ENCODE measurements at regions not wholly inside any gene's neighbourhood (a gene's known extent, or its start where the extent isn't known, plus 50 kb on each side); places are given as distances from the start of the nearest gene placed in this dataset.

GRCh38 chr6:48777411-48777810, 666.4 kb upstream of the PTCHD4 start:
- TF ChIP-seq POLR2AphosphoS5 (IDR thresholded peaks at IDR 0.05), result no peak
- TF ChIP-seq, protein P1, sequence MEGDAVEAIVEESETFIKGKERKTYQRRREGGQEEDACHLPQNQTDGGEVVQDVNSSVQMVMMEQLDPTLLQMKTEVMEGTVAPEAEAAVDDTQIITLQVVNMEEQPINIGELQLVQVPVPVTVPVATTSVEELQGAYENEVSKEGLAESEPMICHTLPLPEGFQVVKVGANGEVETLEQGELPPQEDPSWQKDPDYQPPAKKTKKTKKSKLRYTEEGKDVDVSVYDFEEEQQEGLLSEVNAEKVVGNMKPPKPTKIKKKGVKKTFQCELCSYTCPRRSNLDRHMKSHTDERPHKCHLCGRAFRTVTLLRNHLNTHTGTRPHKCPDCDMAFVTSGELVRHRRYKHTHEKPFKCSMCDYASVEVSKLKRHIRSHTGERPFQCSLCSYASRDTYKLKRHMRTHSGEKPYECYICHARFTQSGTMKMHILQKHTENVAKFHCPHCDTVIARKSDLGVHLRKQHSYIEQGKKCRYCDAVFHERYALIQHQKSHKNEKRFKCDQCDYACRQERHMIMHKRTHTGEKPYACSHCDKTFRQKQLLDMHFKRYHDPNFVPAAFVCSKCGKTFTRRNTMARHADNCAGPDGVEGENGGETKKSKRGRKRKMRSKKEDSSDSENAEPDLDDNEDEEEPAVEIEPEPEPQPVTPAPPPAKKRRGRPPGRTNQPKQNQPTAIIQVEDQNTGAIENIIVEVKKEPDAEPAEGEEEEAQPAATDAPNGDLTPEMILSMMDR (IDR thresholded peaks at IDR 0.05), result no peak

Measured in gastroesophageal sphincter (tissue), 3 donors.